H1 (cell line): ENCODE measurements at regions not wholly inside any gene's neighbourhood (a gene's known extent, or its start where the extent isn't known, plus 50 kb on each side); places are given as distances from the start of the nearest gene placed in this dataset.

Source experiments
- CTCF ChIA-PET: fragments of 300-600 bp; sonication (Branson Sonifier 250); formaldehyde crosslinking; loops from one replicate; lab custom pipeline; 2021; ENCODE audit not compliant: partially characterized antibody; lab: Charles Lee
- POLR2A ChIA-PET: fragments of 300-600 bp; sonication (Branson Sonifier 250); formaldehyde crosslinking; loops from one replicate; lab custom pipeline; 2021; ENCODE audit warnings: inconsistent platforms; ENCODE audit not compliant: partially characterized antibody; lab: Charles Lee
- DNase-seq, 2 experiments: peaks; one replicate each; pipeline versions ENCODE4 v3.0.0 to v3.0.0-alpha.2; 2010 to 2022; ENCODE audit warnings: low spot score in 2 of 2, low read depth in 1 of 2, mixed read lengths in 1 of 2
- FAIRE-seq: peaks from 2 replicates; lab custom pipeline; 2011; peaks lifted over from hg19 to GRCh38; lab: Jason Lieb, UNC
- H2AFZ ChIP-seq: 2 replicates; pipeline ENCODE4 v1.8.1; 2012; ENCODE audit warnings: low read length, inconsistent platforms
- H2AK5ac ChIP-seq: 2 replicates; pipeline ENCODE4 v1.6.1; 2013; ENCODE audit warnings: low read depth, low read length
- H2BK120ac ChIP-seq: replicated peaks from 2 replicates; pipeline ENCODE3; 2013; ENCODE audit warnings: low read depth, low read length, inconsistent platforms
- H2BK12ac ChIP-seq: 2 replicates; pipeline ENCODE4 v1.6.1; 2013; ENCODE audit warnings: low read depth, low read length
- H2BK15ac ChIP-seq: 2 replicates; pipeline ENCODE4 v1.6.1; 2013; ENCODE audit warnings: low read length
- H2BK20ac ChIP-seq: 2 replicates; pipeline ENCODE4 v1.6.1; 2013; ENCODE audit warnings: low read length
- H2BK5ac ChIP-seq: 2 replicates; pipeline ENCODE4 v1.6.1; 2013; ENCODE audit warnings: low read depth, low read length
- H3K14ac ChIP-seq: 2 replicates; pipeline ENCODE4 v1.6.1; 2013; ENCODE audit warnings: inconsistent platforms; ENCODE audit not compliant: insufficient read length
- H3K18ac ChIP-seq: 2 replicates; pipeline ENCODE4 v1.6.1; 2013; ENCODE audit warnings: low read length; ENCODE audit errors: extremely low read depth
- H3K23ac ChIP-seq: 2 replicates; pipeline ENCODE4 v1.6.1; 2013; ENCODE audit warnings: inconsistent platforms; ENCODE audit not compliant: insufficient read length
- H3K23me2 ChIP-seq: 2 replicates; pipeline ENCODE4 v1.6.1; 2013; ENCODE audit warnings: low read depth, low read length
- H3K27ac ChIP-seq: 2 replicates; pipeline ENCODE4 v1.6.1; 2011; ENCODE audit warnings: low read depth, low read length, inconsistent platforms
- H3K27me3 ChIP-seq, 4 experiments: replicated peaks in 1 of 4; 1 replicate in 1 of 4; 2 replicates in 3 of 4; pipeline versions ENCODE4 v1.6.1 to v1.8.1; 2011 to 2013; ENCODE audit warnings: low read length in 3 of 4, mild to moderate bottlenecking in 3 of 4, inconsistent platforms in 2 of 4, mixed read lengths in 2 of 4, moderate library complexity in 1 of 4; ENCODE audit not compliant: control insufficient read depth in 3 of 4, insufficient read depth in 3 of 4; ENCODE audit errors: extremely low read depth in 1 of 4
- H3K36me3 ChIP-seq, 4 experiments: 2 replicates each; pipeline versions ENCODE4 v1.6.1 to v1.8.1; 2011 to 2013; ENCODE audit warnings: mild to moderate bottlenecking in 4 of 4, low read length in 3 of 4, moderate library complexity in 2 of 4, control low read depth in 1 of 4, inconsistent platforms in 1 of 4; ENCODE audit not compliant: insufficient read depth in 4 of 4, control insufficient read depth in 2 of 4
- H3K4ac ChIP-seq: replicated peaks from 2 replicates; pipeline ENCODE3; 2013; ENCODE audit warnings: low read length, low read depth, mixed read lengths, inconsistent platforms; ENCODE audit not compliant: insufficient read length
- H3K4me1 ChIP-seq, 4 experiments: replicated peaks in 1 of 4; 1 replicate in 1 of 4; 2 replicates in 3 of 4; pipeline versions ENCODE4 v1.6.1 to v1.8.1; 2011 to 2013; ENCODE audit warnings: low read length in 3 of 4, inconsistent platforms in 2 of 4, mixed read lengths in 1 of 4; ENCODE audit not compliant: insufficient read depth in 4 of 4, control insufficient read depth in 3 of 4
- H3K4me2 ChIP-seq, 2 experiments: 2 replicates each; pipeline versions ENCODE4 v1.6.1 to v1.8.1; 2011 to 2013; ENCODE audit warnings: low read depth in 2 of 2, low read length in 2 of 2, control low read depth in 1 of 2, inconsistent platforms in 1 of 2, mild to moderate bottlenecking in 1 of 2; ENCODE audit not compliant: insufficient read depth in 1 of 2
- H3K4me3 ChIP-seq, 4 experiments: fragments of 200-600, 300-600 bp in 1 of 4; sonication (generic), shearing (Covaris generic), sonication (Bioruptor Twin) in 1 of 4; 2 replicates each; pipeline versions ENCODE4 v1.5.1 to v1.8.1; 2011 to 2016; ENCODE audit warnings: low read length in 4 of 4, low read depth in 3 of 4, control low read depth in 2 of 4, inconsistent platforms in 2 of 4, mild to moderate bottlenecking in 2 of 4, mixed read lengths in 1 of 4, moderate library complexity in 1 of 4; ENCODE audit not compliant: insufficient read depth in 2 of 4; ENCODE audit errors: extremely low read depth in 1 of 4
- H3K56ac ChIP-seq: replicated peaks from 2 replicates; pipeline ENCODE3; 2013; ENCODE audit warnings: low read depth, mild to moderate bottlenecking, mixed read lengths, low read length, inconsistent platforms; ENCODE audit not compliant: insufficient read length
- H3K79me1 ChIP-seq: 2 replicates; pipeline ENCODE4 v1.6.1; 2013; ENCODE audit warnings: low read depth, low read length, control low read depth
- H3K79me2 ChIP-seq, 2 experiments: 2 replicates each; pipeline versions ENCODE4 v1.6.1 to v1.8.1; 2012 to 2013; ENCODE audit warnings: low read length in 2 of 2, mild to moderate bottlenecking in 2 of 2, inconsistent platforms in 1 of 2; ENCODE audit not compliant: insufficient read depth in 2 of 2, control insufficient read depth in 1 of 2
- H3K9ac ChIP-seq, 4 experiments: replicated peaks in 1 of 4; 1 replicate in 1 of 4; 2 replicates in 3 of 4; pipeline versions ENCODE4 v1.6.1 to v1.8.1; 2011 to 2013; ENCODE audit warnings: low read depth in 3 of 4, low read length in 3 of 4, control low read depth in 2 of 4, mild to moderate bottlenecking in 2 of 4, moderate library complexity in 2 of 4, inconsistent platforms in 1 of 4; ENCODE audit errors: extremely low read depth in 1 of 4
- H3K9me3 ChIP-seq, 2 experiments: 2 replicates each; pipeline versions ENCODE4 v1.6.1 to v1.8.1; 2012 to 2013; ENCODE audit warnings: mild to moderate bottlenecking in 2 of 2, moderate library complexity in 2 of 2, control low read depth in 1 of 2, inconsistent platforms in 1 of 2, low read depth in 1 of 2, low read length in 1 of 2, mixed read lengths in 1 of 2; ENCODE audit not compliant: insufficient read depth in 2 of 2
- H4K20me1 ChIP-seq, 2 experiments: replicated peaks in 1 of 2; 2 replicates each; pipeline versions ENCODE3 to v1.8.1; 2011 to 2013; ENCODE audit warnings: inconsistent platforms in 2 of 2, low read length in 2 of 2, mild to moderate bottlenecking in 1 of 2; ENCODE audit not compliant: insufficient read depth in 2 of 2, control insufficient read depth in 1 of 2
- H4K5ac ChIP-seq: 2 replicates; pipeline ENCODE4 v1.6.1; 2013; ENCODE audit warnings: low read length, low read depth, mixed read lengths, inconsistent platforms; ENCODE audit not compliant: insufficient read length
- H4K8ac ChIP-seq: 2 replicates; pipeline ENCODE4 v1.8.0; 2013; ENCODE audit warnings: mild to moderate bottlenecking, moderate library complexity, low read length, inconsistent platforms; ENCODE audit not compliant: insufficient read depth; ENCODE audit errors: extremely low read depth
- H4K91ac ChIP-seq: replicated peaks from 2 replicates; pipeline ENCODE3; 2013; ENCODE audit warnings: low read length, mixed read lengths, inconsistent platforms; ENCODE audit not compliant: insufficient read length
- ASH2L ChIP-seq: fragments of 200-600, 300-600 bp; sonication (generic); IDR thresholded peaks from one replicate; pipeline ENCODE4 v1.7.1; 2017; ENCODE audit warnings: low read length
- ATF3 ChIP-seq: IDR thresholded peaks from 2 replicates; pipeline ENCODE4 v1.6.1; 2011; ENCODE audit warnings: low read depth, mild to moderate bottlenecking, low read length; ENCODE audit not compliant: insufficient read depth
- BCL11A ChIP-seq, 2 experiments: IDR thresholded peaks; one replicate each; pipeline ENCODE4 v1.6.1; 2011; ENCODE audit warnings: low read depth in 2 of 2, low read length in 2 of 2, mild to moderate bottlenecking in 2 of 2
- GABPA ChIP-seq: IDR thresholded peaks from 2 replicates; pipeline ENCODE4 v1.6.1; 2011; ENCODE audit warnings: mild to moderate bottlenecking, low read length, moderate library complexity, borderline replicate concordance; ENCODE audit not compliant: insufficient read depth
- HDAC2 ChIP-seq, 2 experiments: fragments of 300-600 bp in 1 of 2; sonication (generic) in 1 of 2; IDR thresholded peaks; 2 replicates each; pipeline ENCODE4 v1.6.1; 2011 to 2012; ENCODE audit warnings: low read depth in 2 of 2, low read length in 2 of 2, mild to moderate bottlenecking in 2 of 2, moderate library complexity in 2 of 2, borderline replicate concordance in 1 of 2, inconsistent platforms in 1 of 2
- KDM5A ChIP-seq: fragments of 200-600 bp; IDR thresholded peaks from 2 replicates; pipeline ENCODE4 v1.7.1; 2012; ENCODE audit warnings: mild to moderate bottlenecking, low read length, inconsistent platforms, mixed read lengths
- MAFK ChIP-seq: IDR thresholded peaks from 2 replicates; pipeline ENCODE4 v1.6.1; 2012; ENCODE audit warnings: low read depth, mild to moderate bottlenecking, improper control_type of control experiment, low read length
- POU5F1 ChIP-seq: IDR thresholded peaks from 2 replicates; pipeline ENCODE4 v1.6.1; 2011; ENCODE audit warnings: low read depth, mild to moderate bottlenecking, low read length, moderate library complexity
- RNF2 ChIP-seq: fragments of 200-900, 300-1000 bp; sonication (generic); IDR thresholded peaks from 2 replicates; pipeline ENCODE4 v1.7.1; 2016; ENCODE audit warnings: borderline replicate concordance, low read depth, mild to moderate bottlenecking, antibody characterized with exemption, low read length; ENCODE audit not compliant: poor library complexity, severe bottlenecking; ENCODE audit errors: missing control alignments
- SP4 ChIP-seq: IDR thresholded peaks from 2 replicates; pipeline ENCODE4 v1.6.1; 2012; ENCODE audit warnings: low read length, inconsistent platforms
- TAF1 ChIP-seq: IDR thresholded peaks from 2 replicates; pipeline ENCODE4 v1.6.1; 2011; ENCODE audit warnings: mild to moderate bottlenecking, low read depth, low read length
- WGBS, 2 experiments: shearing (Covaris generic) in 1 of 2; methylation state at CpG; one replicate each; pipeline versions ENCODE4 v1.1.6 to v1.1.7; 2013 to 2015; ENCODE audit warnings: low lambda C conversion rate in 2 of 2, mixed read lengths in 2 of 2, inconsistent platforms in 1 of 2, low coverage in 1 of 2, missing lambda C conversion rate in 1 of 2; ENCODE audit not compliant: insufficient replicate concordance in 2 of 2, insufficient coverage in 1 of 2, insufficient read length in 1 of 2; ENCODE audit errors: extremely low coverage in 1 of 2, missing lambda C conversion rate in 1 of 2; 5-methylcytosine and 5-hydroxymethylcytosine counted together

- CTCF ChIA-PET, result no interaction called here
- no peaks in the 10 kb centered on the region for H3K23me2 ChIP-seq
- no peak overlapping the region for H2BK15ac ChIP-seq
- FAIRE-seq (no peak), DNase-seq (no peak)
- no peaks in the 10 kb centered on the region for H3K79me1 ChIP-seq
- no peak overlapping the region for H3K14ac ChIP-seq
- no peaks in the 10 kb centered on the region for H3K27me3 ChIP-seq
- H3K27ac ChIP-seq, result no peak overlapping the region
- no peaks in the 10 kb centered on the region for H4K20me1 ChIP-seq
- H3K4me1 ChIP-seq, result no peaks in the 10 kb centered on the region
- TF ChIP-seq RNF2 (no peak), HDAC2 (IDR thresholded peaks at IDR 0.05; ENCODE audit: borderline replicate concordance in 1 of 2, low read depth in 2 of 2, low read length in 2 of 2) (no peak), MAFK (no peak), ASH2L (no peak), TAF1 (no peak), KDM5A (no peak), SP4 (no peak), ATF3 (no peak), POU5F1 (no peak), BCL11A (IDR thresholded peaks at IDR 0.05; ENCODE audit: low read depth in 2 of 2, low read length in 2 of 2) (no peak), GABPA (no peak)
- no peak overlapping the region for H3K4me2 ChIP-seq
- H3K23ac ChIP-seq, result no peak overlapping the region
- no peak overlapping the region for H2BK20ac ChIP-seq
- no peak overlapping the region for H2AFZ ChIP-seq
- no peak overlapping the region for H3K4me3 ChIP-seq
- H2AK5ac ChIP-seq, result no peak overlapping the region
- no peak overlapping the region for H4K91ac ChIP-seq
- no peak overlapping the region for H3K56ac ChIP-seq
- H2BK120ac ChIP-seq, result no peak overlapping the region
- 100% methylated on average over 1 of the region's 1 CpG; no CpG with 5 or more reads in 1 of the 2 experiments for WGBS, 2 experiments
- POLR2A ChIA-PET, result no interaction called here
- H3K4ac ChIP-seq, result no peak overlapping the region
- H3K79me2 ChIP-seq, result no peaks in the 10 kb centered on the region
- no peak overlapping the region for H4K8ac ChIP-seq
- H3K18ac ChIP-seq, result no peak overlapping the region
- H4K5ac ChIP-seq, result no peak overlapping the region
- no peak overlapping the region for H3K9ac ChIP-seq
- H3K36me3 ChIP-seq, result no peaks in the 10 kb centered on the region
- H2BK12ac ChIP-seq, result no peak overlapping the region
- H2BK5ac ChIP-seq, result no peak overlapping the region
- no peaks in the 10 kb centered on the region for H3K9me3 ChIP-seq
Measured at GRCh38 chr18:70398076-70398475, 109.2 kb downstream of the SOCS6 start.
